ENCODE measurements at regions not wholly inside any gene's neighbourhood (a gene's known extent, or its start where the extent isn't known, plus 50 kb on each side); places are given as distances from the start of the nearest gene placed in this dataset.

- DNase-seq (ENCODE audit: low read depth in 2 of 2) = no peak
These were observed 569.8 kb downstream of the RPS29 start for GRCh38 chr14:49016381-49016780.

GRCh38 chr14:49014476-49014875, 571.7 kb downstream of the RPS29 start:
- no peak for DNase-seq (ENCODE audit: low read depth in 2 of 2)

- DNase-seq (ENCODE audit: low read depth in 2 of 2) = no peak
These were observed 577.8 kb downstream of the RPS29 start for GRCh38 chr14:49008363-49008762.

- no peak for DNase-seq (ENCODE audit: low read depth in 2 of 2)
These were observed 595.0 kb downstream of the RPS29 start for GRCh38 chr14:48991141-48991540.

- no peak for DNase-seq (ENCODE audit: low read depth in 2 of 2)
These were observed 602.8 kb downstream of the RPS29 start for GRCh38 chr14:48983351-48983888.

GRCh38 chr14:48974994-48975393, 611.2 kb downstream of the RPS29 start:
- no peak for DNase-seq (ENCODE audit: low read depth in 2 of 2)

- DNase-seq (ENCODE audit: low read depth in 2 of 2) = no peak
These were observed 613.0 kb downstream of the RPS29 start for GRCh38 chr14:48973151-48973550.

GRCh38 chr14:48970943-48971342, 615.2 kb downstream of the RPS29 start:
- DNase-seq (ENCODE audit: low read depth in 2 of 2) = no peak

GRCh38 chr14:48967419-48967818, 618.8 kb downstream of the RPS29 start:
- no peak for DNase-seq (ENCODE audit: low read depth in 2 of 2)

- DNase-seq (ENCODE audit: low read depth in 2 of 2) = no peak
These were observed 622.9 kb downstream of the RPS29 start for GRCh38 chr14:48963231-48963790.

GRCh38 chr14:48957486-48957885, 628.7 kb downstream of the RPS29 start:
- DNase-seq (ENCODE audit: low read depth in 2 of 2) = no peak

- DNase-seq (ENCODE audit: low read depth in 2 of 2) = no peak
These were observed 630.3 kb downstream of the RPS29 start for GRCh38 chr14:48955857-48956256.

- DNase-seq (ENCODE audit: low read depth in 2 of 2) = no peak
These were observed 631.7 kb downstream of the RPS29 start for GRCh38 chr14:48954446-48954845.

- DNase-seq (ENCODE audit: low read depth in 2 of 2) = no peak
These were observed 641.4 kb downstream of the RPS29 start for GRCh38 chr14:48944809-48945208.

GRCh38 chr14:48943913-48944312, 642.3 kb downstream of the RPS29 start:
- DNase-seq (ENCODE audit: low read depth in 2 of 2) = no peak

GRCh38 chr14:48937541-48938195, 648.5 kb downstream of the RPS29 start:
- no peak for DNase-seq (ENCODE audit: low read depth in 2 of 2)

GRCh38 chr14:48936849-48937248, 649.3 kb downstream of the RPS29 start:
- no peak for DNase-seq (ENCODE audit: low read depth in 2 of 2)

GRCh38 chr14:48936362-48936761, 649.8 kb downstream of the RPS29 start:
- DNase-seq (ENCODE audit: low read depth in 2 of 2) = no peak

GRCh38 chr14:48925184-48925583, 661.0 kb downstream of the RPS29 start:
- no peak for DNase-seq (ENCODE audit: low read depth in 2 of 2)

- DNase-seq (ENCODE audit: low read depth in 2 of 2) = no peak
These were observed 671.3 kb downstream of the RPS29 start for GRCh38 chr14:48914921-48915320.

- DNase-seq (ENCODE audit: low read depth in 2 of 2) = no peak
These were observed 671.8 kb downstream of the RPS29 start for GRCh38 chr14:48914382-48914781.

GRCh38 chr14:48900565-48900964, 685.6 kb downstream of the RPS29 start:
- DNase-seq (ENCODE audit: low read depth in 2 of 2) = no peak

- DNase-seq (ENCODE audit: low read depth in 2 of 2) = no peak
These were observed 695.8 kb downstream of the RPS29 start for GRCh38 chr14:48890333-48890732.

Data from stimulated activated CD4-positive, alpha-beta T cell treated with anti-CD3 and anti-CD28 coated beads, Interleukin-1b, Interleukin-23, amount 100 ng/mL, for 4 hours (primary cell).